ENCODE measurements at regions not wholly inside any gene's neighbourhood (a gene's known extent, or its start where the extent isn't known, plus 50 kb on each side); places are given as distances from the start of the nearest gene placed in this dataset.

GRCh38 chr5:116862632-116863455 is 288.2 kb upstream of the SEMA6A start:
- ChIA-PET POLR2A (no interaction called here), CTCF (no interaction called here)
- no peak for DNase-seq (ENCODE audit: low read depth in 1 of 2, low spot score in 1 of 2)
- H3K4me3 ChIP-seq: no peak overlapping the region
- no peak for TF ChIP-seq TP53 (CRISPR knock-in tag; IDR thresholded peaks at IDR 0.05)
- no peaks in the 10 kb centered on the region for H3K9me3 ChIP-seq
- H3K4me1 ChIP-seq: no peaks in the 10 kb centered on the region
- no peak overlapping the region for H3K4me2 ChIP-seq
- no peak for FAIRE-seq
- WGBS (ENCODE audit: missing lambda C conversion rate): 45% methylated on average over 10 of the region's 10 CpGs
- H3K27ac ChIP-seq: no peak overlapping the region
- ATAC-seq: no peak

GRCh38 chr5:116861666-116862065 is 287.0 kb upstream of the SEMA6A start:
- 6% methylated on average over 2 of the region's 2 CpGs for WGBS (ENCODE audit: missing lambda C conversion rate)
- DNase-seq (ENCODE audit: low read depth in 1 of 2, low spot score in 1 of 2) (no peak), FAIRE-seq (no peak), ATAC-seq (no peak)
- no peak for TF ChIP-seq CBX2 (IDR thresholded peaks at IDR 0.05; ENCODE audit: borderline replicate concordance, low read depth)
- TF ChIP-seq SMC3 (IDR thresholded peaks at IDR 0.05): no peak
- TF ChIP-seq PHF8 (IDR thresholded peaks at IDR 0.05; ENCODE audit: borderline replicate concordance, low read depth): no peak
- TF ChIP-seq KDM5A (IDR thresholded peaks at IDR 0.05): no peak
- no peak for TF ChIP-seq CHD2 (IDR thresholded peaks at IDR 0.05; ENCODE audit: low read length, partially characterized antibody)
- no peak for TF ChIP-seq E2F6 (IDR thresholded peaks at IDR 0.05; ENCODE audit: borderline replicate concordance, low read depth)
- no peak for TF ChIP-seq ELK1 (IDR thresholded peaks at IDR 0.05; ENCODE audit: low read depth, low read length)
- TF ChIP-seq ZNF302 (CRISPR knock-in tag; IDR thresholded peaks at IDR 0.05): no peak
- TF ChIP-seq MAX (IDR thresholded peaks at IDR 0.05): no peak
- no peak for TF ChIP-seq NR3C1 (IDR thresholded peaks at IDR 0.05)
- no peak overlapping the region for H3K4me2 ChIP-seq
- H3K27ac ChIP-seq: no peak overlapping the region
- H3K4me3 ChIP-seq: no peak overlapping the region
- POLR2A ChIA-PET: no interaction called here
- H3K9me3 ChIP-seq: no peaks in the 10 kb centered on the region
- H3K4me1 ChIP-seq: no peaks in the 10 kb centered on the region
- CTCF ChIA-PET: no interaction called here

GRCh38 chr5:116861097-116861496 is 286.5 kb upstream of the SEMA6A start:
- WGBS (ENCODE audit: missing lambda C conversion rate): 5% methylated on average over 3 of the region's 3 CpGs
- Histone ChIP-seq H3K4me1 (no peaks in the 10 kb centered on the region), H3K9me3 (no peaks in the 10 kb centered on the region), H3K27ac (no peak overlapping the region), H3K4me2 (no peak overlapping the region), H3K4me3 (no peak overlapping the region)
- ATAC-seq: no peak
- ChIA-PET POLR2A (no interaction called here), CTCF (no interaction called here)
- TF ChIP-seq POLR2AphosphoS2 (conservative IDR thresholded peaks at IDR 0.05; ENCODE audit: low read length) (no peak), GATA3 (IDR thresholded peaks at IDR 0.05; ENCODE audit: borderline replicate concordance) (no peak), FOSB (CRISPR knock-in tag; IDR thresholded peaks at IDR 0.05) (no peak), POLR2A (IDR thresholded peaks at IDR 0.05; ENCODE audit: low read length) (no peak), KDM5A (IDR thresholded peaks at IDR 0.05) (no peak), ZFP36 (IDR thresholded peaks at IDR 0.05; ENCODE audit: borderline replicate concordance, partially characterized antibody) (no peak), MAX (IDR thresholded peaks at IDR 0.05) (no peak), MYC (IDR thresholded peaks at IDR 0.05; ENCODE audit: borderline replicate concordance, low read length) (no peak), RARB (CRISPR knock-in tag; IDR thresholded peaks at IDR 0.05) (no peak), CTCF (IDR thresholded peaks at IDR 0.05) (no peak), NPAS2 (CRISPR knock-in tag; IDR thresholded peaks at IDR 0.05; ENCODE audit: borderline replicate concordance) (no peak), ZSCAN20 (CRISPR knock-in tag; IDR thresholded peaks at IDR 0.05) (no peak), BHLHE40 (IDR thresholded peaks at IDR 0.05; ENCODE audit: low read depth, low read length) (no peak), HMGXB4 (CRISPR knock-in tag; IDR thresholded peaks at IDR 0.05; ENCODE audit: borderline replicate concordance) (no peak), REST (IDR thresholded peaks at IDR 0.05) (no peak), SMC3 (IDR thresholded peaks at IDR 0.05) (no peak)
- no peak for DNase-seq (ENCODE audit: low read depth in 1 of 2, low spot score in 1 of 2)
- no peak for FAIRE-seq
